ENCODE measurements at regions not wholly inside any gene's neighbourhood (a gene's known extent, or its start where the extent isn't known, plus 50 kb on each side); places are given as distances from the start of the nearest gene placed in this dataset.

- Histone ChIP-seq H3K36me3 (ENCODE audit: control insufficient read depth, insufficient read depth, low read length) (no peaks in the 10 kb centered on the region), H3K9me3 (ENCODE audit: control insufficient read depth, insufficient read depth, low read depth, low read length) (no peaks in the 10 kb centered on the region), H3K4me1 (ENCODE audit: control insufficient read depth, insufficient read depth, low read length) (peaks cover 13% of the 10 kb centered on the region; the same call in 1 of the 2 replicates), H3K27me3 (ENCODE audit: control insufficient read depth, insufficient read depth, low read length) (no peaks in the 10 kb centered on the region), H3K4me3 (ENCODE audit: low read depth, low read length) (no peak overlapping the region), H3K9ac (ENCODE audit: low read length) (no peak overlapping the region), H3K27ac (ENCODE audit: low read depth, low read length) (no peak overlapping the region)
These were observed 872.7 kb downstream of the DCDC2C start for GRCh38 chr2:4576075-4576474.

- Histone ChIP-seq H3K9me3 (ENCODE audit: control insufficient read depth, insufficient read depth, low read depth, low read length) (no peaks in the 10 kb centered on the region), H3K9ac (ENCODE audit: low read length) (no peak overlapping the region), H3K36me3 (ENCODE audit: control insufficient read depth, insufficient read depth, low read length) (no peaks in the 10 kb centered on the region), H3K27me3 (ENCODE audit: control insufficient read depth, insufficient read depth, low read length) (no peaks in the 10 kb centered on the region), H3K27ac (ENCODE audit: low read depth, low read length) (no peak overlapping the region), H3K4me1 (ENCODE audit: control insufficient read depth, insufficient read depth, low read length) (peaks cover 11% of the 10 kb centered on the region; the same call in 1 of the 2 replicates), H3K4me3 (ENCODE audit: low read depth, low read length) (no peak overlapping the region)
These were observed 876.6 kb downstream of the DCDC2C start for GRCh38 chr2:4579977-4580376.

- no peak overlapping the region for H3K27ac ChIP-seq (ENCODE audit: low read depth, low read length)
- no peaks in the 10 kb centered on the region for H3K36me3 ChIP-seq (ENCODE audit: control insufficient read depth, insufficient read depth, low read length)
- H3K4me3 ChIP-seq (ENCODE audit: low read depth, low read length): no peak overlapping the region
- no peak overlapping the region for H3K9ac ChIP-seq (ENCODE audit: low read length)
- H3K27me3 ChIP-seq (ENCODE audit: control insufficient read depth, insufficient read depth, low read length): no peaks in the 10 kb centered on the region
- no peaks in the 10 kb centered on the region for H3K4me1 ChIP-seq (ENCODE audit: control insufficient read depth, insufficient read depth, low read length)
- H3K9me3 ChIP-seq (ENCODE audit: control insufficient read depth, insufficient read depth, low read depth, low read length): no peaks in the 10 kb centered on the region
These were observed 881.8 kb downstream of the DCDC2C start for GRCh38 chr2:4585057-4585635.

- no peak overlapping the region for H3K4me3 ChIP-seq (ENCODE audit: low read depth, low read length)
- H3K36me3 ChIP-seq (ENCODE audit: control insufficient read depth, insufficient read depth, low read length): no peaks in the 10 kb centered on the region
- H3K9ac ChIP-seq (ENCODE audit: low read length): no peak overlapping the region
- H3K27ac ChIP-seq (ENCODE audit: low read depth, low read length): no peak overlapping the region
- no peaks in the 10 kb centered on the region for H3K4me1 ChIP-seq (ENCODE audit: control insufficient read depth, insufficient read depth, low read length)
- H3K27me3 ChIP-seq (ENCODE audit: control insufficient read depth, insufficient read depth, low read length): no peaks in the 10 kb centered on the region
- no peaks in the 10 kb centered on the region for H3K9me3 ChIP-seq (ENCODE audit: control insufficient read depth, insufficient read depth, low read depth, low read length)
These were observed 885.2 kb downstream of the DCDC2C start for GRCh38 chr2:4588606-4589005.

DNA sequence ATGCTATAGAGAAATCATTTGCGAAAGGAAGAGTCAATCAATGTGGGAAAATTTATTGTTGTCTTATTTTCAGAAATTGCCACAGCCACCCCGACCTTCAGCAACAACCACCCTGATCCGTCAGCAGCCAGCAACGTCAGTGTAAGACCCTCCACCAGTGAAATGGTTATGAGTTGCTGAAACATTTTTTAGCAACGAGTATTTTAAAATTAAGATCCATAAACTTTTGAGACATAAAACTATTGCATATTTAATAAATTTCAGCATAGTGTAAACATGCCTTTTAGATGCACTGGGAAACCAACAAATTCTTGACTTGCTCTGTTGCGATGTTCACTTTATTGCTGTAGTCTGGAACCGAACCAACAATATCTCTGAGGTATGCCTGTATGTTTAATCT lies 887.9 kb downstream of the DCDC2C start:
- no peaks in the 10 kb centered on the region for H3K27me3 ChIP-seq (ENCODE audit: control insufficient read depth, insufficient read depth, low read length)
- H3K4me1 ChIP-seq (ENCODE audit: control insufficient read depth, insufficient read depth, low read length): no peaks in the 10 kb centered on the region
- H3K9me3 ChIP-seq (ENCODE audit: control insufficient read depth, insufficient read depth, low read depth, low read length): no peaks in the 10 kb centered on the region
- no peak overlapping the region for H3K4me3 ChIP-seq (ENCODE audit: low read depth, low read length)
- no peak overlapping the region for H3K27ac ChIP-seq (ENCODE audit: low read depth, low read length)
- no peak overlapping the region for H3K9ac ChIP-seq (ENCODE audit: low read length)
- H3K36me3 ChIP-seq (ENCODE audit: control insufficient read depth, insufficient read depth, low read length): no peaks in the 10 kb centered on the region

GRCh38 chr2:4597400-4597799 lies 894.0 kb downstream of the DCDC2C start:
- H3K9ac ChIP-seq (ENCODE audit: low read length): no peak overlapping the region
- H3K27me3 ChIP-seq (ENCODE audit: control insufficient read depth, insufficient read depth, low read length): no peaks in the 10 kb centered on the region
- H3K9me3 ChIP-seq (ENCODE audit: control insufficient read depth, insufficient read depth, low read depth, low read length): no peaks in the 10 kb centered on the region
- no peak overlapping the region for H3K27ac ChIP-seq (ENCODE audit: low read depth, low read length)
- no peaks in the 10 kb centered on the region for H3K36me3 ChIP-seq (ENCODE audit: control insufficient read depth, insufficient read depth, low read length)
- no peaks in the 10 kb centered on the region for H3K4me1 ChIP-seq (ENCODE audit: control insufficient read depth, insufficient read depth, low read length)
- no peak overlapping the region for H3K4me3 ChIP-seq (ENCODE audit: low read depth, low read length)

- no peak overlapping the region for H3K4me3 ChIP-seq (ENCODE audit: low read depth, low read length)
- no peaks in the 10 kb centered on the region for H3K27me3 ChIP-seq (ENCODE audit: control insufficient read depth, insufficient read depth, low read length)
- H3K9ac ChIP-seq (ENCODE audit: low read length): no peak overlapping the region
- no peaks in the 10 kb centered on the region for H3K9me3 ChIP-seq (ENCODE audit: control insufficient read depth, insufficient read depth, low read depth, low read length)
- no peak overlapping the region for H3K27ac ChIP-seq (ENCODE audit: low read depth, low read length)
- no peaks in the 10 kb centered on the region for H3K4me1 ChIP-seq (ENCODE audit: control insufficient read depth, insufficient read depth, low read length)
- H3K36me3 ChIP-seq (ENCODE audit: control insufficient read depth, insufficient read depth, low read length): no peaks in the 10 kb centered on the region
These were observed 901.4 kb downstream of the DCDC2C start for GRCh38 chr2:4604767-4605166.

DNA sequence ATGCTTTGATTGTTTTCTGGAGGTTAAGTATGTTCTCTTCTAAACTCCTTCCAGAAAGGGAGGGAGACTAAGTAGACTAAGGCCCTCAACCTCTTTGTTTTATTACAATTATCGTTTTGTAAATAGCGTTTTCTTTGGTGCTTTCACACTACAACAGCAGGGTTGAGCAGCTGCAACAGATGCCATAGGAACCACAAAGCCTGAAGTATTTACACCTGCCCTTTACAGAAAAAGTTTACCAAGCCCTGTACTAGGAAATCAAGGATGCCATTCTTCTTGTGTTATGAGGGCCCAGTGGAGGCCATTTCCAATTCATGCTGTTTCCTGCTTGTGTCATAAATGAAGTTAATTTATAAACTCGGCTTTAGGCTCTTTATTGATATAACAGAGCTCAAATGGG lies 914.8 kb downstream of the DCDC2C start:
- H3K27ac ChIP-seq (ENCODE audit: low read depth, low read length): no peak overlapping the region

DNA sequence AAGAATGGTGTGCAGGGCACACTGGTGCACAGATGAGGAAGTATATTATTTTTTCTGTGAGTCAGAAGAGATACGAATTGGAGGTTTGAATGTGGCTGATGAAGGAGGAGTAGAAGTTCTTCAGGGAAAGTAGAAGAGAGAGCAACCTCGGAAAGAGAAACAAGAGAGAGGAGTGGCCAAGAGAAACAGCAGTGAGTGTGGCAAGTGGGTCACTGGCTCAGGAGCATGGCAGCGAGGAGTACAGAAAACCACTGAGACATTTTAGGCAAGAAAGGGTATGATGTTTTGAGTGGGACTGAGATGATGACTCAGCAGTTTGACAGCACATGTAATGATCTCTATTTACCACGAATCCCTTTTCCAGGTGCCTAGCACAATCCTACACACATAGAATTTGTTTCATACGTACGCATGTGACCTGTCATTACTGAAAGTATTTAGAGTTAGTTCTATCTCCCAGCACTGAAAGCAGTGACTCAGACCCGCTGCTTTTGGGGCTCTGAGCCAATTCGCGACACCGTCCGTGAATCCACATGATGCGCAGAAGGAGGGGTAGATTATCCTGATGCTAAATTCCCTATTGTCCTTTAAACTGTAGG lies 915.4 kb downstream of the DCDC2C start:
- Histone ChIP-seq H3K27me3 (ENCODE audit: control insufficient read depth, insufficient read depth, low read length) (no peaks in the 10 kb centered on the region), H3K4me3 (ENCODE audit: low read depth, low read length) (no peak overlapping the region), H3K27ac (ENCODE audit: low read depth, low read length) (no peak overlapping the region), H3K9me3 (ENCODE audit: control insufficient read depth, insufficient read depth, low read depth, low read length) (peaks cover 6% of the 10 kb centered on the region; the same call in 1 of the 2 replicates), H3K9ac (ENCODE audit: low read length) (no peak overlapping the region), H3K4me1 (ENCODE audit: control insufficient read depth, insufficient read depth, low read length) (no peaks in the 10 kb centered on the region), H3K36me3 (ENCODE audit: control insufficient read depth, insufficient read depth, low read length) (no peaks in the 10 kb centered on the region)

More for the DNA sequence above, 914.8 kb downstream of the DCDC2C start:
- H3K36me3 ChIP-seq (ENCODE audit: control insufficient read depth, insufficient read depth, low read length): no peaks in the 10 kb centered on the region
- no peak overlapping the region for H3K9ac ChIP-seq (ENCODE audit: low read length)
- no peak overlapping the region for H3K4me3 ChIP-seq (ENCODE audit: low read depth, low read length)
- no peaks in the 10 kb centered on the region for H3K27me3 ChIP-seq (ENCODE audit: control insufficient read depth, insufficient read depth, low read length)
- no peaks in the 10 kb centered on the region for H3K4me1 ChIP-seq (ENCODE audit: control insufficient read depth, insufficient read depth, low read length)
- peaks cover 6% of the 10 kb centered on the region; the same call in 1 of the 2 replicates for H3K9me3 ChIP-seq (ENCODE audit: control insufficient read depth, insufficient read depth, low read depth, low read length)

- no peak overlapping the region for H3K9ac ChIP-seq (ENCODE audit: low read length)
- H3K4me1 ChIP-seq (ENCODE audit: control insufficient read depth, insufficient read depth, low read length): no peaks in the 10 kb centered on the region; the same call in 1 of the 2 replicates
- H3K4me3 ChIP-seq (ENCODE audit: low read depth, low read length): no peak overlapping the region
- H3K36me3 ChIP-seq (ENCODE audit: control insufficient read depth, insufficient read depth, low read length): no peaks in the 10 kb centered on the region
- no peaks in the 10 kb centered on the region for H3K27me3 ChIP-seq (ENCODE audit: control insufficient read depth, insufficient read depth, low read length)
- H3K27ac ChIP-seq (ENCODE audit: low read depth, low read length): no peak overlapping the region
- H3K9me3 ChIP-seq (ENCODE audit: control insufficient read depth, insufficient read depth, low read depth, low read length): no peaks in the 10 kb centered on the region
These were observed 925.7 kb downstream of the DCDC2C start for GRCh38 chr2:4628998-4629501.

DNA sequence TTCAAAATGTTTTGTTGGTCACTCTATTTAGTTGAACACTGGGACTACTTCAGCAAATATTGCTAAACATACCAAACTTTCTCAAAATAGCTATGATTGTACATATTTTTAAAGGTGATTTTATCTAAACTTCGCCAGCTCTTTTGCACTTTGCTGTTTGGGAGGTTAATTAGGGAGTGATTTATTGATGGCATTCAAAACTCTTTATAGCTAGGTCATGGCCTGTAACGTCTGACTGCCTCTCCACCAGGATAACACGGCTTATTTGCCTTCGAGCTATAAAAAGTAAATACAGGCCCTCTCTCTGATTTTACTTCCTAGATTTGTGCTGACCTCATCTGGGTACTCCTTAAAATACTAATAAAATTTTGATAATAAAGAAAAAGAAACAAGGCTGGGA lies 931.9 kb downstream of the DCDC2C start:
- Histone ChIP-seq H3K9ac (ENCODE audit: low read length) (no peak overlapping the region), H3K27ac (ENCODE audit: low read depth, low read length) (no peak overlapping the region), H3K27me3 (ENCODE audit: control insufficient read depth, insufficient read depth, low read length) (no peaks in the 10 kb centered on the region), H3K36me3 (ENCODE audit: control insufficient read depth, insufficient read depth, low read length) (no peaks in the 10 kb centered on the region), H3K9me3 (ENCODE audit: control insufficient read depth, insufficient read depth, low read depth, low read length) (no peaks in the 10 kb centered on the region), H3K4me3 (ENCODE audit: low read depth, low read length) (no peak overlapping the region), H3K4me1 (ENCODE audit: control insufficient read depth, insufficient read depth, low read length) (no peaks in the 10 kb centered on the region)

Measured in HUES6 (cell line).